Esophagus squamous epithelium (tissue), 5 donors: ENCODE measurements at regions not wholly inside any gene's neighbourhood (a gene's known extent, or its start where the extent isn't known, plus 50 kb on each side); places are given as distances from the start of the nearest gene placed in this dataset.

Source experiments
- DNase-seq: peaks from one replicate; lab custom pipeline; 2025; lab: John Stamatoyannopoulos, UW
- H3K27ac ChIP-seq, 4 donors: fragments of 200-600 bp; sonication (generic); one replicate each; pipeline ENCODE4 v1.5.1; 2016 to 2019; ENCODE audit warnings: mild to moderate bottlenecking in 1 of 4
- H3K27me3 ChIP-seq, 4 donors: fragments of 200-600 bp; sonication (generic); 1 replicate in 3 of 4; 2 replicates in 1 of 4; pipeline versions ENCODE4 v1.5.1 to v1.6.0; 2017 to 2021; ENCODE audit warnings: antibody characterized with exemption in 1 of 4
- H3K36me3 ChIP-seq, 3 donors: fragments of 200-600 bp; sonication (generic); one replicate each; pipeline ENCODE4 v1.5.1; 2016 to 2019
- H3K4me1 ChIP-seq, 3 donors: fragments of 200-600 bp; sonication (generic); one replicate each; pipeline ENCODE4 v1.5.1; 2017 to 2019
- H3K4me3 ChIP-seq, 4 donors: fragments of 200-600 bp; sonication (generic); 1 replicate in 3 of 4; 2 replicates in 1 of 4; pipeline ENCODE4 v1.5.1; 2016 to 2019; ENCODE audit warnings: mild to moderate bottlenecking in 2 of 4, moderate library complexity in 1 of 4
- H3K9me3 ChIP-seq, 3 donors: fragments of 200-600 bp; sonication (generic); one replicate each; pipeline ENCODE4 v1.5.1; 2016 to 2019
- CTCF ChIP-seq, 6 experiments: fragments of 450-650 bp in 4 of 6; fragments of 200-600 bp in 2 of 6; sonication (generic) in 2 of 6; IDR thresholded peaks; one replicate each; pipeline ENCODE4 v1.5.1; 2016 to 2019; ENCODE audit warnings: antibody characterized with exemption in 6 of 6, mild to moderate bottlenecking in 4 of 6, moderate library complexity in 4 of 6
- POLR2A ChIP-seq, 4 donors: fragments of 450-650 bp; IDR thresholded peaks; one replicate each; pipeline ENCODE4 v1.6.1; 2017; ENCODE audit warnings: antibody characterized with exemption in 4 of 4, mild to moderate bottlenecking in 4 of 4, moderate library complexity in 3 of 4
- WGBS, 2 donors: methylation state at CpG; one replicate each; pipeline ENCODE4 v1.1.5; 2018; 5-methylcytosine and 5-hydroxymethylcytosine counted together
- intact Hi-C: fragments of 100-400 bp; cut with DNase I; formaldehyde crosslinking; loops from one replicate; pipeline ENCODE4 v1.15.0; 2022
- donor health status: DM: yes; HTN: yes; CAD: no.

- Histone ChIP-seq H3K36me3 (no peaks in the 10 kb centered on the region), H3K27ac (no peak overlapping the region), H3K4me3 (no peak overlapping the region), H3K9me3 (no peaks in the 10 kb centered on the region), H3K4me1 (peaks cover 0 to 8% (median 0%) of the 10 kb centered on the region in 3 donors), H3K27me3 (no peaks in the 10 kb centered on the region)
- intact Hi-C loops, result no loop called here
- TF ChIP-seq POLR2A (IDR thresholded peaks at IDR 0.05) (no peak), CTCF (IDR thresholded peaks at IDR 0.05) (no peak)
- 86 to 91% methylated on average over 5 of the region's 5 CpGs for WGBS, 2 donors
- DNase-seq, result no peak
Observed at GRCh38 chr14:53692451-53692850, 264.2 kb downstream of the BMP4 start.

GRCh38 chr14:53683229-53683628 lies 273.4 kb downstream of the BMP4 start:
- no peak for TF ChIP-seq CTCF (IDR thresholded peaks at IDR 0.05)
- no peak for TF ChIP-seq POLR2A (IDR thresholded peaks at IDR 0.05)
- no peak for DNase-seq
- no peak overlapping the region for H3K4me3 ChIP-seq
- H3K4me1 ChIP-seq, result no peaks in the 10 kb centered on the region
- 29 to 47% methylated on average over 5 of the region's 5 CpGs for WGBS, 2 donors
- H3K36me3 ChIP-seq, result no peaks in the 10 kb centered on the region
- no peaks in the 10 kb centered on the region for H3K27me3 ChIP-seq
- H3K27ac ChIP-seq, result no peak overlapping the region
- intact Hi-C loops, result no loop called here
- H3K9me3 ChIP-seq, result no peaks in the 10 kb centered on the region

GRCh38 chr14:53672526-53672925 lies 284.1 kb downstream of the BMP4 start:
- TF ChIP-seq POLR2A (IDR thresholded peaks at IDR 0.05) (no peak), CTCF (IDR thresholded peaks at IDR 0.05) (no peak)
- Histone ChIP-seq H3K9me3 (peaks cover 0 to 6% (median 0%) of the 10 kb centered on the region in 3 donors), H3K4me1 (no peaks in the 10 kb centered on the region), H3K27ac (no peak overlapping the region), H3K27me3 (no peaks in the 10 kb centered on the region), H3K36me3 (no peaks in the 10 kb centered on the region), H3K4me3 (no peak overlapping the region)
- 64 to 76% methylated on average over 2 of the region's 2 CpGs for WGBS, 2 donors
- intact Hi-C loops, result no loop called here
- no peak for DNase-seq

GRCh38 chr14:53670701-53671100 lies 285.9 kb downstream of the BMP4 start:
- no peaks in the 10 kb centered on the region for H3K36me3 ChIP-seq
- no peak for DNase-seq
- H3K4me3 ChIP-seq, result no peak overlapping the region
- no peak for TF ChIP-seq CTCF (IDR thresholded peaks at IDR 0.05)
- TF ChIP-seq POLR2A (IDR thresholded peaks at IDR 0.05), result no peak
- no peaks in the 10 kb centered on the region for H3K27me3 ChIP-seq
- no peaks in the 10 kb centered on the region for H3K4me1 ChIP-seq
- H3K9me3 ChIP-seq, result no peaks in the 10 kb centered on the region
- no peak overlapping the region for H3K27ac ChIP-seq
- intact Hi-C loops, result no loop called here

GRCh38 chr14:53668897-53669296 lies 287.7 kb downstream of the BMP4 start:
- no peaks in the 10 kb centered on the region for H3K27me3 ChIP-seq
- WGBS, 2 donors, result 59 to 71% methylated on average over 5 of the region's 5 CpGs
- no peaks in the 10 kb centered on the region for H3K36me3 ChIP-seq
- no peaks in the 10 kb centered on the region for H3K4me1 ChIP-seq
- no peak overlapping the region for H3K27ac ChIP-seq
- DNase-seq, result no peak
- H3K9me3 ChIP-seq, result no peaks in the 10 kb centered on the region
- no peak for TF ChIP-seq CTCF (IDR thresholded peaks at IDR 0.05)
- TF ChIP-seq POLR2A (IDR thresholded peaks at IDR 0.05), result no peak
- intact Hi-C loops, result no loop called here
- no peak overlapping the region for H3K4me3 ChIP-seq
